ENCODE measurements at regions not wholly inside any gene's neighbourhood (a gene's known extent, or its start where the extent isn't known, plus 50 kb on each side); places are given as distances from the start of the nearest gene placed in this dataset.

DNA sequence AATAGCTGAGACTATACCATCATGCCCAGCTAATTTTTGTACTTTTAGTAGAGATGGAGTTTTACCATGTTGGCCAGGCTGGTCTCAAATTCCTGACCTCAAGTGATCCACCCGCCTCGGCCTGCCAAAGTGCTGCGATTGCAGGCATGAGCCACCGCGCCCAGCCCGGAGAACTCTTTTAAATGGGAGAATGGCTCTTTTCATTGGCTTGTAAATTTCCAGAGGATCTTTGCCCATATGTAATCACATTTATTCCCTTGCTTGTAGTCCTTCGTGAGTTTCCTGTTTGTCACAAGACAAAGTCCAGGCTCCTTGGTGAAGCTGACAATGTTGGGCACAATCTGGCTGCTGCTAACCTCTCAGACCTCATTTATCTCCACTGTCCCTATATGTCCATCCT is 135.1 kb downstream of the CEP57L1 start:
- no peak for DNase-seq (ENCODE audit: low read depth in 2 of 2, low spot score in 1 of 2)

DNA sequence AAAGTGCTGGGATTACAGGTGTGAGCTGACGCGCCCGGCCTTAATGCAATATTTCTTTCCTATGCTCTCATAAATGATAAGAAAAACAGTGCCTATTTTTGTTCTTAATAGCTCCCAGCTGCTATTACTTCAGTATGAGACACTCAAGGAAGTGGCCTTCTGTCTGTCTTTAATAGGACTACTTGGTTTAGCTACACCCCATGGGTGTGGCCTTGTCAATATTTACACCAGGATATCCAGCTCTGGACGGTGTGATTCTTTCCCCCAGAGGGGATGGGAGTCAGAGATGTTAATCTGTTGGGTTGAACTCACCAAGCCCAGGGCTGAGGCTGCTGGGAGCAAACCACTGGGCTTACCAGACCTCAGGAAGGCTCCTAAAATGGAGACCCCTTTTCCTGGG is 134.2 kb downstream of the CEP57L1 start:
- no peak for DNase-seq (ENCODE audit: low read depth in 2 of 2, low spot score in 1 of 2)

DNA sequence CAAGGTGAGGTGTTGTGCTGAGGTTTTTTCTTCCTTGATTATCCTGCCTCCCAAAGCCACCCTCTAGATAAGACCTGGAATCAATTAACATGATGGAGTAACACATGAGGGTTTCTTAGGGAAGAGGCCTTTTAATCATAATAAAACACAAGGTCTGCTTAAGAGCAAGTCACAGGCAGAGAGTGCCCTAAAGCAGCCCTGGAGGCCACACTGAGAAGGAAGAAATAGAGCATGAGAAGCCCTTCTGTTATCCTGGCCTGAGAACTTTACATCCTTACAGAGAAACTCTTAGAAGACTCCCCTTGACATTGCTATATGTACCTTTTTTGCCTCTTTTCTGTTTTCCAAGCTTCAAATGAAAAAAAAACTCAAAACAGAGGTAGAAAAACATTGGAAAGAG is 132.3 kb downstream of the CEP57L1 start:
- no peak for DNase-seq (ENCODE audit: low read depth in 2 of 2, low spot score in 1 of 2)

- no peak for DNase-seq (ENCODE audit: low read depth in 2 of 2, low spot score in 1 of 2)
Observed at GRCh38 chr6:109226353-109226752, 131.0 kb downstream of the CEP57L1 start.

- DNase-seq (ENCODE audit: low read depth in 2 of 2, low spot score in 1 of 2): no peak
Observed at GRCh38 chr6:109225946-109226345, 130.6 kb downstream of the CEP57L1 start.

GRCh38 chr6:109224994-109225393 is 129.7 kb downstream of the CEP57L1 start:
- DNase-seq (ENCODE audit: low read depth in 2 of 2, low spot score in 1 of 2): no peak

- no peak for DNase-seq (ENCODE audit: low read depth in 2 of 2, low spot score in 1 of 2)
Observed at GRCh38 chr6:109224107-109224875, 129.0 kb downstream of the CEP57L1 start.

GRCh38 chr6:109222848-109223247 is 127.5 kb downstream of the CEP57L1 start:
- DNase-seq (ENCODE audit: low read depth in 2 of 2, low spot score in 1 of 2): no peak

DNA sequence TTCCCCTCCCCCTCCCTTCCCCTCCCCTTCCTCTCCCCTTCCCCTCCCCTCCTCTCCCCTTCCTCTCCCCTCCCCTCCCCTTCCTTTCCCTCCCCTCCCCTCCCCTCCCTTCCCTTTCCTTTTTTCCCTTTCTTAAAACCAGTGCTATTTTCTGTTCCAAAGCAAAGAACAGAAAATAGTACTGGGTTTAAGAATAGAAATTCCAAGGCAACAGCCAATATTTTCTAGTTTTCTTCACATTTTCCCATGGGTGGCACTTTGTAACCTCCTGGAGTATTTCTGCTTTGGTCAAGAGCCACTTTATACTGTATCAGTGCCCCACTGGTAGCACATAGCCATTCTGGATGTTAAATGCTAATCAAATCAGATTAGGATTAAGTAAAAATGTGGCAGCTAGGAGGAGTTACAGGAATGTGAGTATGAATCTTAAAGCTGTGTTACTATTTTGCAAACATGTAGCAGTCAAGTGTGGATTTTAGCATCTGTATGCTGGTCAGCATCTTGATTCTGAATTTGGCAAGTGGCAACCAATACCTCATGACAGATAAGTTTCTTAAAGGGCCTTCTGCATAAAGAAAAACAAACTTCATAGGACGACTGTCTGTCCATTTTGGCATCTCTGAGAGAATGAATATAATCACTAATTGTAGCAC is 126.4 kb downstream of the CEP57L1 start:
- DNase-seq (ENCODE audit: low read depth in 2 of 2, low spot score in 1 of 2): no peak
